ENCODE measurements at regions not wholly inside any gene's neighbourhood (a gene's known extent, or its start where the extent isn't known, plus 50 kb on each side); places are given as distances from the start of the nearest gene placed in this dataset.
"Not testable (repeated sequence)": the region's sequence is repeated elsewhere in the genome, so short reads cannot be mapped to it uniquely, and the experiment has no call there.

DNA sequence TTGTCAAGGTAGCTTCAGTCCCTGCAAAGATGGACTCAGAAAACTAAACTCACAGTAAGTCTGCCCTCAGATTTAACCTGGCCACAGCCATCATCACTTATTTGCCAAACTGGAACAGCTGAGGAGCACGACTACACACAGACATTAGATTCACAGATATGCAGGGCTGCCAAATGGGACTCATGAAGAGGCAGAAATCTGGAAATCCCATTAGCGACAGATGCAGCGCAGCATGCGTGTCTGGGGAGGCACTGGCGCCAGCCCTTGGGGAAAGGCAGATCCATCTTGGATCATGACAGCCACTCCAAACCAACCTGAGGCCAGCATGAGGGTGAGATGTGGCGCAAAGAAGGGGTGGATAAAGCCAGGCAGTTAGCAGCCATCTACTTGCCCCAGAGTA lies 160.7 kb upstream of the TSC22D2 start:
- DNase-seq (ENCODE audit: low read depth in 2 of 2): no peak

DNA sequence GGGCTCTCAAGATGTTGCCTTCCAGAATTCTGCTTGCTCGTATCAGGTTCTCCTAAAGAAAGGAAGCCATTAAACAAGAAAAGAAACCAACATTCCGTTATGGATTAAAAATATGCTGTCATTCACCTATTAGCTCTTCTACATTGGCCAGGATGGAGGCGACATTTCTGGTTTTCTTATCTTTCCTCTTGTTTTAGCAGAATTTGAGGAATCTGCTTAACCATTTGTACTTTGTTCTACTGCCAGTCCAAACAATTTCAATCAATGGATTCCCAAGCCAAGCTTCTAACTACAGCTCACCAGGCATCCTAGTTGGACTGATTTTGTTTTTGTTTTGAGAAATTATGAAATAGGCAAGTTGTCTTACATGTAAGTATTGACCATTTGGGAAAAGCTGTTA lies 164.6 kb upstream of the TSC22D2 start:
- DNase-seq (ENCODE audit: low read depth in 2 of 2): no peak

DNA sequence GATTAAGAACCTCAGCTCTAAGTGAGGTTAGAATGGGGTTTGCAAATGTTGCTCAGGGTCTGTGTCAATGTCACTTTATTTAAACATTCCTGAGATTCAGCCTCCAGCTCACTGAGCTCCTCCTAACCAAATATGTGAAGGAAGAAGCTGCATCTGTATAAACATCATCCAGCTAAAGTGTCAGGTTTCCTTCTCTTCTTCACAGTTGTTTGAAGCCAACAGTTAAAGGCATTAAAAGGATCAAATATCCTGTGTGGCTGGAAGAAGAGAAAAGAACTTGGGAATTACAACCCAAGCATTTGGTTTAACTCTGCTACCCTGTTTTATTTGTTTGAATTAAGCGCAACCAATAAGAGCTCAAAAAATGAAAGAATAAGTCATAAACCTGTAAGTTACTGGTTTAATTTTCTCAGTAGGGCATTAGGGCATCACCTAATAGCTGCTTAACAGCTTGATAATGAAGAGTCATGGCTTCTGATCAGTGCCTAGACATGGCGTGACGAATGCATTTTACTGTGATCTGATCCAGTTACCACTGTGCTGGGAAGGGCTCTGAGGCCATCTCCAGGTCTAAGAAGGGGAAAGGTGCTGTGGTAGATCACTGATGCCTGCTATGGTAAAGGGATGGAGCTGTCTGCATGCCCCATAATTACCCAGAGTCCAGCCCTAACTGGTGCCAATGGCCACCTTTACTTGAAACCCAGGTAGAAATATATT lies 165.7 kb upstream of the TSC22D2 start:
- DNase-seq (ENCODE audit: low read depth in 2 of 2): no peak

DNA sequence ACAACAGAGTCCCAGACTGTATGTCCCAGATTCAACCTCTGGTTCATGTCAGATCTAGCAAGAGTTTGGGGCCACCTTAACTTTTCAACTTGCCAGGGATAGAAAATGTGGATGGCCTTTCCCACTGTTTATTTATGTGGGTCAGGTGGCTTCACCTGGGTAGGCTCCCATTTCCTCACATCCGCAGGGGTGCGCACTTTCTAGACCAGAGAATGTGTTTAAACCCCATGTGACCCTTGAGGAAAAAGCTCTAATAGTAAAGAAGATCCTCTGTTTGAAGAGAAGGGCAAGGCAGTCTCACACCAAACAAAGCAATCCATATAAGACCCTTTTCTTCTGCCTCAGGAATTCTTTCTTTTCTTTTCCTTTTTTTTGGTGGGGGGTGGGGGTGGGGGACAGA lies 167.2 kb upstream of the TSC22D2 start:
- no peak for DNase-seq (ENCODE audit: low read depth in 2 of 2)

DNA sequence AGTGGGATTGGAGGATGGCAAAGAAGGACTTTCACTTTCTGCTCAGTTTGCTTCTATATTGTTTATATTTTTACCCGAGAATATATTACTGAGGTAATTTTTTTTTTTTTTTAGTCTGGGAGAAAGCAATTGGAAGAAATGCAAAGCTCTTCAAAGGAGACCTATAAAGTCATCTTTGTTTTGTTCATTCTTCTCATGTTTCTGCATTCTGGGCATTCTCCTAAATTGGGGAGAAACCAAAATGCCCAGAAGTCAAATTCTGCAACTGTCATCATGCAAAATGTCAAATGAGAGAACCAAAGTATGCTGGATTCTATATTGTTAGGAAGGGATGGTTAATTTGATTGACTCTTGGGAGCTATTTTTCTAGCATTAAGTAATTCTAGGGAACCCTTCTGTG lies 168.3 kb upstream of the TSC22D2 start:
- DNase-seq (ENCODE audit: low read depth in 2 of 2): no peak

DNA sequence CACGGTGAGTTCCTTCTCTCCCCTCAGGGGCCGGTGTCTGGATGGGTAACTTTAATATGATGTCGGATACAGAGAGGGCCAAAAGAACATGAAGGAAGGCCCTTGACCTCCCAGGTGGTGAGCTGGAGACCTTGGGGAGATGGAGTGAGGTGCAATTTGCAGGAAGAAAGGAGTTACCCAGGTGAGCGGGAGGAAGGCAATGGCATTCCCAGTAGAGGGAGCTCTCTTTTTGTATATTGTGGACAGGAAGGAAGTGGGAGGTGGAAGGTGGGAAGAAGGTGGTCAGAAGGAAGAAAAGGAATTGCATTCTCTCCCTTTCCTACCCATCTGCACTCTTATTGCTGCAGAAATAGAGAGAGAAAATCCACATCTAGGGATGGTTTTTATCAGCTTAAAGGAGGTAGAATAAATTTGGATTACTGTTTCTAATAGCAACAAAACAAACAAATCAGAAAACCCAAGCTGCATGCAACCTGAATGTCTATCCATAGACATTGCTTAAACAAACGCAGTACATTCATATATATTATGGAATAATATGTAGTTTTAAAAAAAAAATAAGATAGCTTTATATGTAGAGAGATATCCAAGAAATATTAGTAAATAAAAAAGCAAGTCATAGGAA lies 169.0 kb upstream of the TSC22D2 start:
- DNase-seq (ENCODE audit: low read depth in 2 of 2): no peak

DNA sequence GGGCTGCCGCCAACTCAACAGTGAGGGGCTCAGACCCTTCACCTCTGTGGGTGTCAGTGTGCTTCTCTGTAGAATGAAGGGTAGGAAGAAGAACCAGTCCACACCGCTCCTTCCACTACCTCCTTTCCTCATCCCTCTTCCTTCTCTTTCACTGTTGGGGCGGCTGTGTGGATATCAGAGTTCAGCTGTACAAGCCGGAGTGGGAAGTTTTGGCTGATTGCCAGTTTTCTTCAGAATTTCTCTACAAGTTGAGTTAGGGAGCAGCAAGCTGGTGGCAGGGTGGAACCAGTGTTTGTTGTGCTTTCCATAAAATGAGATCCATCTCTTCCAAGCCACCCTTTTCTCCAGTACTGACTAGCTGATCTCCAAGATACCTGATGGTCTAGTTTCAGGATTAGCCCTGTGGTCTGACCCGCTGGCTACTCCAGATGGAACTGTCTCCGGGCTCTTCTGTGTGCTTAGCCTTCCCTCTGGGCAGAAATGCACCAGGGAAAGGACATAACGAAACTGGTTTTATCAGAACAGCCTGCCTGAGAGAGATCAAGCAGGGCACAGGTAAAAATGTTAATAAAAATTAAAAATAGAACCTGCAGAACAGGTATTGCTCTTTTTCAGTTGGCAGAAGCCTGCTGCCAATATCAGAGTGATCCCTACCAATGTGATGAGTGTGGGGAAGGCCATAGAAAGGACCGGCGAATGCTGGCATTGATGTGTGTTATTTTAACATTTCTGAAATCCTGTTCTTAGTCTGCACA lies 169.9 kb upstream of the TSC22D2 start:
- no peak for DNase-seq (ENCODE audit: low read depth in 2 of 2)

DNA sequence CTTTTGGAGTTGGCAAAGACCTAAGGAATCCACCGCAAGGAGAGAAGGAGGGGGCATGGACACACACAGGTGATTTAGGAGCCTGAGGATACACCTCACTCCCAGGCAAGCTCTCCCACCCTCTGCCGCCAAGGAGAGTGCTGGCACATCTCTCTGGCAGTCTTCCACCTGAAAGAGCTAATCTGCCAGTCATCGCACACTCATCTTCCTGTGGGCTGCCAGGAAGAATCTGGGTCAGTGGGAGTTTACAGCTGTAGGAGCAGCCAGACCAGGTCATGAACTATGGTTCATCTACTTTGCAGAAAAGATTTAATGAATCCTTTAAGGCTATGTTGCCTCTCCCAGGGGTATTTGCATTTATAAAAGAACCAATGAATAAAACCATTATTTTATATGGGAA lies 170.6 kb upstream of the TSC22D2 start:
- peak in 1 of 2 donors; percentile 63 for DNase-seq (ENCODE audit: low read depth in 2 of 2)

DNA sequence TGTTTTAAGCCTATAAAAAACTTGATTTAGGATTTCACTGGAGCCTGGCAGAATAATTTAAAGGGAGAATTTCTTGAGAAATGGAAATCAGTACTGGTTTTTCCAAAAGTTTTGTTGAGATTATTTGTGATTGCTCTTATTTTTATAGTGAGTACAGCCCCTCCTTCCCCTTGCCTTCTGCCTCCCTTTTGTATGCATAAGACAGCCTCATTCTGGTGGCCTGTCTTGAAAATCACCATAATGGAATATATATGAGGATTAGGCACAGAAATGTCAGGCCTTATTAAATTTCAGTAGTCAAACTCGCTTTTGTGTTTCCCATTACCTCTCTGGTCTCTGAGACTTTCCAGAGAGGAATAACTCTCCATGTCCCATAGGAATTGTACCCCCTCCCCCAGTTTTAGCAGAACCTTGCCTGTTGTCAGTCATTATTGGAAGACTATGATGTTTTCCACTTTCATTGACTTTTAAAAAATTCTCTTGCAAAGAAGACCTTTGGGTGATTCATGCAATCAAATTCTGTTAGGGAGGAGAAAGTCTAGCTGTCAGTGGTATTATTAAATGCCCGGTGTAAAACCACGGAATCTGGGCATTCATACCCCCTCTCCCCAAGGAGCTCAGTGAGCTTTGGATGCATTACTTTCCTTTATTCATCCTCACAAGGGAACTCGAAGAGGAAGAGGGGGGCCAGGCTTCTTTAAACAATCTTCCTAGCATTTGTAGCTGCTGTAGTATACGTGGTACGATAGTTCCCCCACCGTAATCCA lies 171.6 kb upstream of the TSC22D2 start:
- DNase-seq (ENCODE audit: low read depth in 2 of 2): no peak

DNA sequence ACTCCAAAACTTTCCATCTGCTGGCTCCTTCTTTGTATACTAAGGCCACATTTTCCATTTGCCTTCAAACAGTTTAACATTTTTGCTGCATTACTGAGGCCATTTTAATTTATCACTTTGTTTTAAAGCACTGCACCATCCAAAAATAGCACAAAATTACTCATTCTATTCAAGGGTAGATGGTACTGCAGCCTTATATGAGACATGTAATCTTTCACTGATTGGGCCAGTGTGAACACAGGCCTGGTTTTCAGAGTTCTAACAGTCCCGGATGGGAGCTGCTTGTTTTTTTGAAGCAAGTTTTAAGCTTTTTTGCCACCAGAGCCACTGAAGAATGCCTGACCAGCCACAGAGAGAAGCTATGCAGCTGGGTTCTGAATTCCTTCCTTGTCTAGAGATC lies 172.3 kb upstream of the TSC22D2 start:
- peak in 1 of 2 donors; percentile 17 for DNase-seq (ENCODE audit: low read depth in 2 of 2)

DNA sequence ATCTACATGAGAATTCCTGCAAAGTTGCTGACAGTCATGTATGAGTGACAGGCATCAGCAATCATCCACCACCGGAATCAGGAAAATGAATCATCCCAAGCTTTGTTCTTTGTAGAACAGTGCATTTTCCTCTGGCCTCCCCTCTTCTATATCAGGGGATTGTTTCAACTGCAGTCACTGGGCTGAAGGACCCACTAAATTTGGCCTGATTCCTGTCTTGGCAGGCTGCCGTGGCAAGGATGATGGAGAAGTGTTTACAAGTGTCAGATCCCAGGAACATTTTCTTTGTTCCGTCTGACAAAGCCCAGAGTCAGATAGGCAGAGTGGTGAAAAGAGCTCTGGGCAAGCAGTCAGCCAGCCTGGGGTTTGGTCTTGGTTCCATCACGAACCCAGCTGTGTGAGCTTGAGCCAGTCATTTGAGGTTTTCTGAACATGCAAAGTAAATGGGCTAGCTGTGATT lies 175.1 kb upstream of the TSC22D2 start:
- DNase-seq (ENCODE audit: low read depth in 2 of 2): peak; percentile 78 to 93

DNA sequence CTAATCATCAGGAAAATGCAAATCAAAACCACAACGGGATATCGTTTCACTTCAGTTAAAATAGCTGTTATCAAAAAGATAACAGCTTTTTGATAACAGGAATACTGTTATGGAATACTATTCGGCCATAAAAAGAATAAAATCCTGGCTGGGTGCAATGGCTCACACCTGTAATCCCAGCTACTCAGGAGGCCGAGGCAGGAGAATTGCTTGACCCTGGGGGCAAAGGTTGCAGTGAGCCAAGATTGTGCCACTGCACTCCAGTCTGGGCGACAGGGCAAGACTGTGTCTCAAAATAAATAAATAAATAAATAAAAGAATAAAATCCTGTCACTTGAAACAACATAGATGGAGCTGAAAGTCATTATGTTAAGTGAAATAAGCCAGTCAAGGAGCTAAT lies 178.1 kb upstream of the TSC22D2 start:
- no peak for DNase-seq (ENCODE audit: low read depth in 2 of 2)

DNA sequence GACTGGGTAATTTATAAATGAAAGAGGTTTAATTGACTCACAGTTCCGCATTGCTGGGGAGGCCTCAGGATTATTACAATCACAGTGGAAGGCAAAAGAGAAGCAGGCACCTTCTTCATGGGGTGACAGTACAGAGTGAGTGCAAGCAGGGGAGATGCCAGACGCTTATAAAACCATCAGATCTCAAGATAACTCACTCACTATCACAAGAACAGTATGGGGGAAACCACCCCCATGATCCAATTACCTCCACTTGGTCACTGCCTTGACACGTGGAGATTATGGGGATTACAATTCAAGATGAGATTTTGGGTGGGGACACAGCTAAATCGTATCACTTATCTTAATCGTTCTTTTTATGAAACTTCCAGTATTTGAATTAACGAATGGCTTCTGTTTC lies 179.5 kb upstream of the TSC22D2 start:
- DNase-seq (ENCODE audit: low read depth in 2 of 2): not testable (repeated sequence)

DNA sequence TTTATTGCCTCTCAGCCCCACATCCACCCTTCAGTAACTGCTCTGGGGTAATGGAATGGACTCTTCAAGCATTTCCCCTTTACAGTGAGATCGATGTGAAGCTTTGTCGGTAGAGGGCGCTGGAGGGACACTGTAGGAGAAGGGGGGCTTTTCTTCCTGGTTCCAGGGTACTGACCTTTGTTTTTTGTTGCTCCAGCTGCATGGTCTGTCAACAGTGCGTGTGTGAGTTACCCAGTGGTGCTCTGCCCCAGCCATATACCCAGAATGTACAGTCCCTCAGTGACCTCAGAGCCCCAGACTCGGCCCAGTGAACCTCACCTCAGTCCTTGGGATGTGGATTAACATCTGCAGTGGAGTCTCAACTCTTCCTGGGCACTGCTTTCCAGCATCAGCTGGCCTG lies 180.3 kb upstream of the TSC22D2 start:
- peak; percentile 71 to 78 for DNase-seq (ENCODE audit: low read depth in 2 of 2)

DNA sequence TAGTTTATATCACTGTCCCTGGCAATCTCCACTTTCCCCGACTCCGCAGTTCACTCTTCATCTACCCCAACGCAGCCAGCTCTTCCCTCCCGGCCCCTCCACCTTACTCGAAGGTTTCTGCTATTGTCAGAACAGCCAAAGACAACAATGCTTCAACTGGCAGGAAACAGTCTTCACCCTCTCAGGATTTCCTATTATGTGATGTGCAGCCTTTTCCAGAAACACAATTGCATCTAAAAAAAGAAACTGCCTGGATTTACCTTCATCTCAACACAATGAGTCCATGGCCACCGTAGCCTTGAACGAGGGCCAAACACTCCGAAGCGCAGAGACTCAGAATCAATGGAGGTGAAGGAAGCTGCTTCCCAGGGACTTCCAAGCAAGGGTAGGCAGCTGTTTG lies 182.1 kb upstream of the TSC22D2 start:
- peak; percentile 88 for DNase-seq (ENCODE audit: low read depth in 2 of 2)

DNA sequence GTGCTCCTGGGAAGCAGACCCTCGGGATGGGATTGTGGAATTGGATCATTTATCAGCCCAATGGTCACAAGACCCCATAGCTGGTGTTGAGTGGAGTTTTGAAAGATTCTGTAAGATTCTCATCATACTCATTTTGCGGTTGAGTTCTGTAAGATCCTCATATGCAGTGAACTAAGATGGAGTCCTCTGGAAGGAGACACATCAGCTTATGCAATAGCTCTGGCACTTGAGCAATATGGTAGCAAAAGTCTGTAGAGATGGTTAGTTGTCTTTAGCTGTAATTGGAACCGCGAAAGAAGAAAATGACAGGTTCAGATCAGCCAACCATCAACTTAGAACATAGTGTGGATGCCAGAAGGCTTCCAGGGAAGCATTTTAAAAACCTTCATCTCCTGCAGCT lies 184.5 kb upstream of the TSC22D2 start:
- DNase-seq (ENCODE audit: low read depth in 2 of 2): no peak

DNA sequence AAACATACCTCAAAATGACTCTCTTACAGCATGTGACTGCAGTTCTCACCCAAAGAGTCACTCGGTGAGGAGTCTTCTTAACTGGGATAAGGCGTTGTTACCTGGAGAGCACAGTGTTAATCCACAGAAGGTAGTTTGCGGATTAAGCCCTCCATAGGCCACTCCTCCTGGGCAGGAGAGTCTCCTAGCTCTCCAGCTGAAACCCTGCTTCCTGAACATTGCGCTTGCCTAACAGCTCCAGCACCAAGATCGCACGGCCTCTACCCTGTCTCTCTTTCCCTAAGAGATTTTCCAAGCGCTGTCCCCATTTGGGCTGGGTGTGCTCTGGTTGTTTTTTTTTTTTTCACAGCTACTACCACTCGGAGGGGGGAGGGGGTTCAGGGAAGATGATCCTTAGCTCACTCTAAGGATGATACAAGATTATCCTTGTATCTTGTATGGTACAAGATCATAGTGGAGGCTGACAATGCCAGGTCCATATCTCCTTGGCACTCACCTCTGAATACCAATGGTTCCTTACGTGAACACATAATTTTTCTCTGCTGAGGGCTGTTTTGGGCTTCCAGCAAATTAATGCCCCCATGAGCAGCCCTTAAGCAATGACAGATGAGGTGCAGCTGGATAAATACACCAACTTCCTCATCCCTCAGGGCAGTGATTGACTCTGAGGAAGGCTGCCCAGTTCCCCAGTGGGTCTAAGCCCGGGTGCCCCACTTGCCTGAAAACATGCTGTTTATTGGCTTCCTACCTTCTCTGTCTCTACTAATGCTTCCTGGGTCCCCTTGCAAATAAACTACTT lies 185.2 kb upstream of the TSC22D2 start:
- no peak for DNase-seq (ENCODE audit: low read depth in 2 of 2)

DNA sequence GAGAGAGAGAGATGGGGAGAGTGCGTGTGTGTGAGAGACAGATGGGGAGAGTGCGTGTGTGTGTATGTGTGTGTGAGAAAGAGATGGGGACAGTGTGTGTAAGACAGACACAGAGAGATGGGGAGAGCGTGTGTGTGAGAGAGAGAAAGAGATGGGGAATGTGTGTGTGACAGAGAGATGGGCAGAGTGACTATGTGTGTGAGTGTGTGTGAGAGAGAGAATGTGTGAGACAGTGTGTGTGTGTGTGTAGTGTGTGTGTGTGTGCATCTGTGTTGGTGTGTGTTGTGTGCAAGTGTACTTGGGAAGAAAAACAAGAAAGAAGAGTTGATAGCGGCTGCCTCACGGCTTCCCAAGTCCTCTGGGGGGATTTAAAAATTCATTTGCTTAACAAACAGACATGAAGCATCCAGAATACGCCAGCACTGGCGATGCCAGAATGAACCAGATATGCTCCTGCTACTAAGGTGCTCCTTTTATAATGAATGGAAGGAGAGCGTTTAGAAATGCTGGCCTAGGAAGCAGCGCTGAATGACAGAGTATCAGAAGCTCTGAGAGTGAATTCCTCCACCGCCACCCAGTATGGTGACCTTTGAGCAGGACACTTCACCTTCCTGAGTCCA lies 186.1 kb upstream of the TSC22D2 start:
- DNase-seq (ENCODE audit: low read depth in 2 of 2): no peak

DNA sequence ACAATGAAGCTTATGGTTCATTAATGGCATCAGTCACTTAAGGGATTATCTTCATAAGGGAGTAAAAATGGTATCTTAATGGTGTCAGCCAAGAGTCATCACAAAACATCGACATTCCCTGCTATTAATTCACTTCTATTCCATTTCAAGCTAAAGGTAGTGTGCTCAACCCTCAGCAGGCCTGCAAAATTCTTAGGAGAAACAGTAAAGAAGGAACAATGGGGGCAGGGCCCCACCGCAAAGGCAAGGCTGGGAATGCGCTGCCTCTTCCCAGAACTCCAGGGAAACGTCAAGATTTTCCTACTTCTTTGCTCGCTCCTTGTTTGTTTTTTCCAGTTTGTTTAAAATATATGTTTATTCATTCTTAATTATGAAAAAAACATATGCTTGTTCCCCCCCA lies 187.3 kb upstream of the TSC22D2 start:
- DNase-seq (ENCODE audit: low read depth in 2 of 2): no peak

DNA sequence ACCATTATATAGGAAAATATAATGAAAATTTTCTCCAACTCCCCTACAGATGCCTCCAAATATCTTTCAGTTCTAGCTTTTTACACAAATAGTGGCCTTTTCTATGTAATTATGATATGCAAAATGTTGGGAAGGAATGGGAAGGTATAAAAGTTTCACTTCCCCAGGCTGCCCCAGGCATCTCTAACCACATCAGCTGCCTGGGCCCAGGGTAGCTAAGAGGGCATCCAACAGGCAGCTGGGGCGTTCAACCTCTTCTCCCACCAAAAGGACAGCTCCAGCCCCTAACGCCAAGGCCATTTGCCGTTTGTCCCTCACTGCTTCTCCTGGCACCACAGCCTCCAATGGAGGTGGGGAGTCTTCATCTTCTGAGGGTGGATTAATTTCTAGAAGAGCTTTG lies 188.1 kb upstream of the TSC22D2 start:
- no peak for DNase-seq (ENCODE audit: low read depth in 2 of 2)

DNA sequence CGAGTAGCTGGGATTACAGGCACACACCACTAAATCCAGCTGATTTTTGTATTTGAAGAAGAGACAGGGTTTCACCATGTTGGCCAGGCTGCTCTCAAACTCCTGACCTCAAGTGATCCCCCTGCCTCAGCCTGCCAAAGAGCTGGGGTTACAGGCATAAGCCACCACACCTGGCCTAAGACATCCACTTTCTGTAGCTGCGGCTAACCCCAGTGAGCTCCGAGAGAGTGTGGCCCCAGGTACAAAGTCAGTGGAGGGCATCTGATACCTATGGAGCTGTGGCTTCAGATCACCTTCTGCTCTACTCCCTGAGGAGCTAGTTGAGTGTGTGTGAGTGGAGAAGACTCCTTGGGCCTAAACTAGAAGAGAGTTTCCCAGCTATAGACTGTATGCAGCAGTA lies 189.3 kb upstream of the TSC22D2 start:
- DNase-seq (ENCODE audit: low read depth in 2 of 2): no peak
